K562 (cell line): ENCODE measurements at regions not wholly inside any gene's neighbourhood (a gene's known extent, or its start where the extent isn't known, plus 50 kb on each side); places are given as distances from the start of the nearest gene placed in this dataset.

ENCODE experiments used
- ATAC-seq: fragments of 200-7000 bp; cut with Tn5 transposase; 3 replicates; pipeline ENCODE4 v1.9.1; 2020; ENCODE audit warnings: moderate library complexity
- BruUV-seq: library from RNA; stranded (reverse); fragments of 400-500 nt; replicated peaks from 2 replicates; lab custom pipeline; 2021; lab: Mats Ljungman, UMichigan
- CTCF ChIA-PET: fragments of 300-600 bp; formaldehyde crosslinking; extraction: SDS; loops from one replicate; lab custom pipeline; 2021; ENCODE audit warnings: low intra/inter-chr PET ratio; lab: Yijun Ruan, JAX
- POLR2A ChIA-PET: fragments of 300-600, 350-650 bp; sonication (Branson Sonifier 250); formaldehyde crosslinking; extraction: SDS; loops from one replicate; lab custom pipeline; 2021; ENCODE audit warnings: antibody characterized with exemption, inconsistent platforms; lab: Yijun Ruan, JAX
- DNase-seq, 4 experiments: peaks; one replicate each; pipeline versions ENCODE4 v3.0.0 to v3.0.0-alpha.2; 2011 to 2018; ENCODE audit warnings: low spot score in 3 of 4, mixed read lengths in 3 of 4; ENCODE audit errors: extremely low read depth in 1 of 4
- FAIRE-seq: peaks from 2 replicates; lab custom pipeline; 2011; peaks lifted over from hg19 to GRCh38; lab: Jason Lieb, UNC
- H2AFZ ChIP-seq: 2 replicates; pipeline ENCODE4 v1.6.0; 2011; ENCODE audit warnings: low read depth, low read length, control low read depth, inconsistent platforms
- H3K27ac ChIP-seq: fragments of 200-600 bp; 3 replicates; pipeline ENCODE4 v1.8.0; 2011; ENCODE audit warnings: low read depth, mild to moderate bottlenecking, control low read depth, inconsistent platforms, low read length, moderate library complexity, mixed read lengths; ENCODE audit errors: extremely low read depth
- H3K27me3 ChIP-seq, 2 experiments: fragments of 300-600 bp in 1 of 2; 2 replicates in 1 of 2; 3 replicates in 1 of 2; pipeline versions ENCODE4 v1.6.0 to v1.8.0; 2011; ENCODE audit warnings: inconsistent platforms in 2 of 2, low read length in 2 of 2, mild to moderate bottlenecking in 1 of 2, mixed read lengths in 1 of 2, moderate library complexity in 1 of 2; ENCODE audit not compliant: control insufficient read depth in 2 of 2, insufficient read depth in 2 of 2
- H3K36me3 ChIP-seq: fragments of 300-600 bp; 3 replicates; pipeline ENCODE4 v1.8.0; 2011; ENCODE audit warnings: mild to moderate bottlenecking, low read length, inconsistent platforms; ENCODE audit not compliant: control insufficient read depth, insufficient read depth
- H3K4me1 ChIP-seq, 2 experiments: fragments of 200-600 bp in 1 of 2; replicated peaks in 1 of 2; 2 replicates in 1 of 2; 3 replicates in 1 of 2; pipeline versions ENCODE4 v1.5.1 to v1.8.0; 2011; ENCODE audit warnings: inconsistent platforms in 2 of 2, low read length in 2 of 2, mild to moderate bottlenecking in 1 of 2, mixed read lengths in 1 of 2, moderate library complexity in 1 of 2; ENCODE audit not compliant: control insufficient read depth in 2 of 2, insufficient read depth in 2 of 2
- H3K4me2 ChIP-seq: 2 replicates; pipeline ENCODE4 v1.6.1; 2011; ENCODE audit warnings: low read length, control low read depth, inconsistent platforms, mixed read lengths; ENCODE audit not compliant: insufficient read depth
- H3K4me3 ChIP-seq: fragments of 200-600 bp; sonication (generic), shearing (Covaris generic); 2 replicates; pipeline ENCODE4 v1.5.1; 2016; ENCODE audit warnings: control low read depth, inconsistent platforms
- H3K79me2 ChIP-seq: fragments of 200-600 bp; 3 replicates; pipeline ENCODE4 v1.8.0; 2011; ENCODE audit warnings: low read length, inconsistent platforms; ENCODE audit not compliant: control insufficient read depth, insufficient read depth
- H3K9ac ChIP-seq, 2 experiments: 2 replicates each; pipeline versions ENCODE4 v1.6.0 to v1.6.1; 2011; ENCODE audit warnings: low read depth in 2 of 2, low read length in 2 of 2, control low read depth in 1 of 2, inconsistent platforms in 1 of 2, mild to moderate bottlenecking in 1 of 2, mixed read lengths in 1 of 2; ENCODE audit not compliant: insufficient read depth in 1 of 2
- H3K9me1 ChIP-seq: one replicate; pipeline ENCODE4 v1.6.0; 2011; ENCODE audit warnings: inconsistent platforms, mild to moderate bottlenecking, low read length, moderate library complexity; ENCODE audit not compliant: control insufficient read depth, insufficient read depth
- H3K9me3 ChIP-seq: replicated peaks from 2 replicates; pipeline ENCODE4 v1.5.1; 2011; ENCODE audit warnings: low read depth, low read length, inconsistent platforms; ENCODE audit not compliant: control insufficient read depth, insufficient read depth
- H4K20me1 ChIP-seq: replicated peaks from 2 replicates; pipeline ENCODE4 v1.6.1; 2011; ENCODE audit warnings: low read length, inconsistent platforms, mixed read lengths; ENCODE audit not compliant: control insufficient read depth, insufficient read depth
- CAMTA2 ChIP-seq: fragments of 250-450 bp; sonication (Bioruptor Pico); conservative IDR thresholded peaks from 2 replicates; pipeline ENCODE4 v1.5.1; 2022
- CBFA2T3 ChIP-seq: fragments of 450-650 bp; IDR thresholded peaks from 2 replicates; pipeline ENCODE4 v1.6.1; 2017
- CREM ChIP-seq: IDR thresholded peaks from 2 replicates; pipeline ENCODE4 v1.6.1; 2014; ENCODE audit warnings: antibody characterized with exemption, low read depth
- ETV1 ChIP-seq: fragments of 450-650 bp; conservative IDR thresholded peaks from 2 replicates; pipeline ENCODE4 v1.6.1; 2016; ENCODE audit warnings: missing genetic modification characterization, control low read depth, low read depth, missing compliant biosample characterization
- HEY1 ChIP-seq: fragments of 250-450 bp; sonication (Bioruptor Pico); IDR thresholded peaks from 2 replicates; pipeline ENCODE4 v1.5.0; 2020; ENCODE audit warnings: mild to moderate bottlenecking, moderate library complexity, borderline replicate concordance
- KDM1A ChIP-seq, 2 experiments: fragments of 450-650 bp; IDR thresholded peaks; 2 replicates each; pipeline ENCODE4 v1.6.1; 2016; ENCODE audit warnings: mild to moderate bottlenecking in 2 of 2
- KLF13 ChIP-seq: fragments of 450-650 bp; IDR thresholded peaks from 2 replicates; pipeline ENCODE4 v1.6.1; 2016; ENCODE audit warnings: missing genetic modification characterization, low read depth, mild to moderate bottlenecking, missing compliant biosample characterization, moderate library complexity, borderline replicate concordance
- MTA1 ChIP-seq: fragments of 450-650 bp; IDR thresholded peaks from 2 replicates; pipeline ENCODE4 v1.6.1; 2017; ENCODE audit warnings: borderline replicate concordance
- PHF8 ChIP-seq: fragments of 200-600 bp; sonication (generic); IDR thresholded peaks from 2 replicates; pipeline ENCODE4 v1.6.1; 2012; ENCODE audit warnings: mixed run types, mild to moderate bottlenecking, inconsistent platforms, low read length, moderate library complexity, borderline replicate concordance
- POLR2G ChIP-seq: fragments of 200-400 bp; formaldehyde crosslinking; IDR thresholded peaks from 2 replicates; pipeline ENCODE4 v1.6.1; 2017; ENCODE audit warnings: low read depth, mild to moderate bottlenecking, antibody characterized with exemption, low read length, moderate library complexity
- SAFB ChIP-seq: fragments of 200-400 bp; formaldehyde crosslinking; IDR thresholded peaks from 2 replicates; pipeline ENCODE4 v1.6.1; 2017; ENCODE audit warnings: low read depth, low read length, borderline replicate concordance
- SP2 ChIP-seq: IDR thresholded peaks from 2 replicates; pipeline ENCODE4 v1.6.1; 2011; ENCODE audit warnings: mild to moderate bottlenecking, low read depth, low read length, moderate library complexity; ENCODE audit not compliant: poor library complexity, severe bottlenecking; ENCODE audit errors: extremely low read depth
- TAF15 ChIP-seq: fragments of 200-400 bp; formaldehyde crosslinking; IDR thresholded peaks from 2 replicates; pipeline ENCODE4 v1.6.1; 2017; ENCODE audit warnings: mild to moderate bottlenecking, low read depth, low read length, moderate library complexity
- THRA ChIP-seq: fragments of 450-650 bp; IDR thresholded peaks from 2 replicates; pipeline ENCODE4 v1.6.1; 2017; ENCODE audit warnings: mild to moderate bottlenecking, moderate library complexity
- ZBTB8A ChIP-seq: fragments of 450-650 bp; IDR thresholded peaks from 2 replicates; pipeline ENCODE4 v1.6.1; 2018; ENCODE audit warnings: mild to moderate bottlenecking, moderate library complexity; ENCODE audit not compliant: partially characterized antibody
- ZNF134 ChIP-seq: fragments of 250-450 bp; sonication (Bioruptor Pico); conservative IDR thresholded peaks from 2 replicates; pipeline ENCODE4 v1.4.0; 2020
- ZNF212 ChIP-seq: fragments of 450-650 bp; formaldehyde crosslinking; IDR thresholded peaks from 2 replicates; pipeline ENCODE4 v1.4.0; 2020; ENCODE audit warnings: mild to moderate bottlenecking
- ZNF696 ChIP-seq: fragments of 250-450 bp; sonication (Bioruptor Pico); conservative IDR thresholded peaks from 2 replicates; pipeline ENCODE4 v1.4.0; 2020; ENCODE audit warnings: mild to moderate bottlenecking, moderate library complexity
- WGBS: fragments of 100-300 bp; shearing (Covaris generic); methylation state at CpG from one replicate; pipeline ENCODE4 v1.1.6; 2016; ENCODE audit warnings: low coverage, mixed read lengths; ENCODE audit not compliant: insufficient coverage; ENCODE audit errors: missing lambda C conversion rate; 5-methylcytosine and 5-hydroxymethylcytosine counted together
- in situ Hi-C: fragments of 300-500 bp; cut with MboI; formaldehyde crosslinking; loops from 4 replicates; pipeline ENCODE4 v1.15.0; 2018; ENCODE audit warnings: inconsistent platforms, mixed read lengths
- intact Hi-C: fragments of 100-400 bp; cut with micrococcal nuclease; formaldehyde crosslinking; loops from 2 replicates; pipeline ENCODE4 v1.14.2; 2022
- TF ChIP-seq, protein P1 (sequence below): sonication (generic); formaldehyde crosslinking; IDR thresholded peaks from 2 replicates; pipeline ENCODE4 v1.4.0; 2020; ENCODE audit warnings: mild to moderate bottlenecking, missing genetic modification reagents
- TF ChIP-seq, protein P2 (sequence below): fragments of 250-450 bp; sonication (Bioruptor Pico); IDR thresholded peaks from 2 replicates; pipeline ENCODE4 v1.8.0; 2021; ENCODE audit warnings: borderline replicate concordance, mild to moderate bottlenecking, moderate library complexity; ENCODE audit not compliant: poor library complexity, severe bottlenecking

- no peaks in the 10 kb centered on the region for H4K20me1 ChIP-seq
- no peak for DNase-seq
- no peaks in the 10 kb centered on the region for H3K9me3 ChIP-seq
- BruUV-seq = no TSS peak
- in situ Hi-C loops = no loop called here
- no peaks in the 10 kb centered on the region for H3K4me1 ChIP-seq
- no peaks in the 10 kb centered on the region for H3K9me1 ChIP-seq
- H2AFZ ChIP-seq = no peak overlapping the region
- WGBS = 23% methylated on average over 3 of the region's 3 CpGs
- ChIA-PET POLR2A (interaction anchor here (0.6 kb wide), 1 partner anchor 34 kb away, joined by 3 read pairs; no protein-coding TSS in a partner anchor), CTCF (no interaction called here)
- no peak for FAIRE-seq
- TF ChIP-seq KLF13 (tag) = no peak
- no peak for TF ChIP-seq THRA
- TF ChIP-seq PHF8 = no peak
- no peak for TF ChIP-seq ZBTB8A
- TF ChIP-seq, protein P1, sequence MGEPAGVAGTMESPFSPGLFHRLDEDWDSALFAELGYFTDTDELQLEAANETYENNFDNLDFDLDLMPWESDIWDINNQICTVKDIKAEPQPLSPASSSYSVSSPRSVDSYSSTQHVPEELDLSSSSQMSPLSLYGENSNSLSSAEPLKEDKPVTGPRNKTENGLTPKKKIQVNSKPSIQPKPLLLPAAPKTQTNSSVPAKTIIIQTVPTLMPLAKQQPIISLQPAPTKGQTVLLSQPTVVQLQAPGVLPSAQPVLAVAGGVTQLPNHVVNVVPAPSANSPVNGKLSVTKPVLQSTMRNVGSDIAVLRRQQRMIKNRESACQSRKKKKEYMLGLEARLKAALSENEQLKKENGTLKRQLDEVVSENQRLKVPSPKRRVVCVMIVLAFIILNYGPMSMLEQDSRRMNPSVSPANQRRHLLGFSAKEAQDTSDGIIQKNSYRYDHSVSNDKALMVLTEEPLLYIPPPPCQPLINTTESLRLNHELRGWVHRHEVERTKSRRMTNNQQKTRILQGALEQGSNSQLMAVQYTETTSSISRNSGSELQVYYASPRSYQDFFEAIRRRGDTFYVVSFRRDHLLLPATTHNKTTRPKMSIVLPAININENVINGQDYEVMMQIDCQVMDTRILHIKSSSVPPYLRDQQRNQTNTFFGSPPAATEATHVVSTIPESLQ (CRISPR knock-in tag) = no peak
- TF ChIP-seq ZNF696 (CRISPR knock-in tag) = no peak
- no peak for TF ChIP-seq ZNF134
- TF ChIP-seq HEY1 (CRISPR knock-in tag) = no peak
- no peak for TF ChIP-seq TAF15
- no peak for TF ChIP-seq CREM
- no peak for TF ChIP-seq MTA1
- no peak for TF ChIP-seq ETV1 (tag)
- no peak for TF ChIP-seq CAMTA2
- TF ChIP-seq SAFB = no peak
- TF ChIP-seq POLR2G = no peak
- no peak for TF ChIP-seq CBFA2T3
- TF ChIP-seq ZNF212 = no peak
- TF ChIP-seq KDM1A (IDR thresholded peaks at IDR 0.05) = no peak
- TF ChIP-seq, protein P2, sequence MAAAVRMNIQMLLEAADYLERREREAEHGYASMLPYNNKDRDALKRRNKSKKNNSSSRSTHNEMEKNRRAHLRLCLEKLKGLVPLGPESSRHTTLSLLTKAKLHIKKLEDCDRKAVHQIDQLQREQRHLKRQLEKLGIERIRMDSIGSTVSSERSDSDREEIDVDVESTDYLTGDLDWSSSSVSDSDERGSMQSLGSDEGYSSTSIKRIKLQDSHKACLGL (CRISPR knock-in tag) = no peak
- no peak for TF ChIP-seq SP2
- H3K27me3 ChIP-seq = peaks cover 0 to 14% of the 10 kb centered on the region in 2 experiments; a peak in 2 of 5 replicates
- no peaks in the 10 kb centered on the region for H3K79me2 ChIP-seq
- intact Hi-C loops = no loop called here
- H3K4me2 ChIP-seq = no peak overlapping the region
- H3K9ac ChIP-seq = no peak overlapping the region
- no peak overlapping the region for H3K27ac ChIP-seq
- H3K36me3 ChIP-seq = no peaks in the 10 kb centered on the region
- ATAC-seq = no peak
- no peak overlapping the region for H3K4me3 ChIP-seq
Measured at GRCh38 chr1:14242123-14242522, 356.4 kb upstream of the KAZN start.
